ENCODE measurements at regions not wholly inside any gene's neighbourhood (a gene's known extent, or its start where the extent isn't known, plus 50 kb on each side); places are given as distances from the start of the nearest gene placed in this dataset.

DNA sequence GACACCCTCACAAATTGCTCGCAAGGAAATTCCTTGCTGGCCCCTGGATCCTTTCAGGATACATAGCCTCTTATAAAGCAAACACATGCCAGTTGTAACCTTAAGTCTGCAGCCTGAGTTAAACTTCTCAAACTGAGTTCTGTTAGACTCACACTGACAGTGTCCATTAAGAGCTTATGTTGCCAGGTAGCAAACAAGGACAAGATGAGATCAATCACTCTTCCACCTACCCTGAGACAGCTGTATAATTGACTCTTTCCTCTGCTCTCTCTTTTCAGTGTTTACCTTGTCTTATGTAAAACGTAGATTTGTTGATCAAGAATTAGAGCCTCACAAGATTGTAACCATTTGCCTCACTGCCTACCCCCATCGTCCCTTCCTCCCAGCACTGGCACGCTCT, 359.8 kb downstream of the EPM2A start:
- ATAC-seq, result no peak

GRCh38 chr6:145380186-145380585, 355.1 kb downstream of the EPM2A start:
- intact Hi-C loops (cut with DNase I), result no loop called here
- ATAC-seq, result no peak
- no peak for DNase-seq (ENCODE audit: low spot score)

More for the DNA sequence above, 359.8 kb downstream of the EPM2A start:
- intact Hi-C loops (cut with DNase I), result no loop called here
- DNase-seq (ENCODE audit: low spot score), result no peak

GRCh38 chr6:145381941-145382340, 353.4 kb downstream of the EPM2A start:
- DNase-seq (ENCODE audit: low spot score) (no peak), ATAC-seq (no peak)
- intact Hi-C loops (cut with DNase I), result no loop called here

GRCh38 chr6:145383428-145383827, 351.9 kb downstream of the EPM2A start:
- no peak for ATAC-seq
- intact Hi-C loops (cut with DNase I), result no loop called here
- DNase-seq (ENCODE audit: low spot score), result no peak

- intact Hi-C loops (cut with DNase I), result no loop called here
- no peak for ATAC-seq
- no peak for DNase-seq (ENCODE audit: low spot score)
Observed at GRCh38 chr6:145384503-145384902, 350.8 kb downstream of the EPM2A start.

DNA sequence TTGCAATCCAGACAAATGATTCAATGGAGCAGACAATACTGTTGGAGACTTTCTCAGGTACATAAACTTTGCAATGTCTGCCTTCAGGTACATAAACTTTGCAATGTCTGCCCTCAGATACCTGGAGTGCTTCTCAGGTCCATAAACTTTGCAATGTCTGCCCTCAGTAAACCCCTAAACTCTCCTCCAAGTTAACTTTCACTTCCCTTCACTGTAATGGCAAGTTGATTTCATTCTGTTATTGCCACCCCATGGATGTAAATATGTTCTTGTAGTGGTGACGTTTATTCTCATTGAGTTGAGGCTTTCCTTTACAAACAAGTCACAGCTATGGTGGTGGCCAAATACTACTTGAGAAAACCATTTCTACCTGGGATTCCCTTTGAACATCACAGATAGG, 338.8 kb downstream of the EPM2A start:
- DNase-seq (ENCODE audit: low spot score), result no peak

GRCh38 chr6:145400508-145400907, 334.8 kb downstream of the EPM2A start:
- ATAC-seq (no peak), DNase-seq (ENCODE audit: low spot score) (no peak)
- intact Hi-C loops (cut with DNase I), result no loop called here

More for the DNA sequence above, 338.8 kb downstream of the EPM2A start:
- intact Hi-C loops (cut with DNase I), result no loop called here
- no peak for ATAC-seq

GRCh38 chr6:145405006-145405551, 330.2 kb downstream of the EPM2A start:
- ATAC-seq, result no peak
- no peak for DNase-seq (ENCODE audit: low spot score)
- intact Hi-C loops (cut with DNase I), result no loop called here

- intact Hi-C loops (cut with DNase I), result no loop called here
- no peak for ATAC-seq
- no peak for DNase-seq (ENCODE audit: low spot score)
Observed at GRCh38 chr6:145406783-145407182, 328.5 kb downstream of the EPM2A start.

DNA sequence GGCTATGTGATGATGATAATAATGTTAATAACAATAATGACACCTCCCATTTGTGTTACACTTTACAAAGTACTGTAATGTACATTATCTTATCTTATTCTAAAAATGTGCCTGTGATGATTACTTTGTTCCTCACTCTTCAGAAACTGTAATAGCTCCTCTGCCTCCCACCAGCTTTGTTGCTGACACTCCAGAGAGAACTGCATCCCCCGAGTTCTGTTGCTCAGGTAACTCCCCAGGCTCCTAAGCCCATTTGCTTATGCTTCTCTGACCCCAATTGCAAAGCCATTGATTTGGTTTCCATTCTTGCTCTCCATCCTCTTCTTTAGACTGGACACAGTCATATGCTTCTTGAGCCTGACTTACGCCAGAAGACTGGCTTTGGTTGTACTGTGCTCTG, 319.7 kb downstream of the EPM2A start:
- no peak for ATAC-seq
- intact Hi-C loops (cut with DNase I), result no loop called here
- DNase-seq (ENCODE audit: low spot score), result no peak

- DNase-seq (ENCODE audit: low spot score) (no peak), ATAC-seq (no peak)
- intact Hi-C loops (cut with DNase I), result no loop called here
Observed at GRCh38 chr6:145420599-145420998, 314.7 kb downstream of the EPM2A start.

- intact Hi-C loops (cut with DNase I), result no loop called here
- ATAC-seq, result no peak
- no peak for DNase-seq (ENCODE audit: low spot score)
Observed at GRCh38 chr6:145423936-145424335, 311.4 kb downstream of the EPM2A start.

- intact Hi-C loops (cut with DNase I), result no loop called here
- no peak for ATAC-seq
Observed at GRCh38 chr6:145427232-145427631, 308.1 kb downstream of the EPM2A start.

DNA sequence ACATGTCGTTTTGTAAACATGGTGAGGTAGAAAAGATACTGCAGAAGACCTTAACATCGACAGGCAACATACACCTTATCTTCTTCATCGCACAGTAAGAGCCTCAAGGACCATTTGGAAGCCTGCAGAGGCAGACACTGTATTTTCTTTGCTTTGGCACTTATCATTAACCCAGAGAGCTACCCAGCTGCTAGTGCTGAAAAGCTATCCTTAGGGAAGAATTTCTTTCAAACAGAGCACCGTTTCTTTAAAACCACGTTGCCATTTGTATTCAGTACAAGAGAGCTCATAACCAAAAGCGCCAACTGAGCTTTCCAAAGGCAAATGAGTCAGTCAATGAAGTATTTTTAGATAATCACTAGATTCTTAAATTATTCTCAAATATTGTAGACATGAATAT, 306.6 kb downstream of the EPM2A start:
- no peak for DNase-seq (ENCODE audit: low spot score)
- no peak for ATAC-seq
- intact Hi-C loops (cut with DNase I), result no loop called here

More at GRCh38 chr6:145427232-145427631, 308.1 kb downstream of the EPM2A start:
- DNase-seq (ENCODE audit: low spot score), result no peak

- ATAC-seq, result no peak
- intact Hi-C loops (cut with DNase I), result no loop called here
- DNase-seq (ENCODE audit: low spot score), result no peak
Observed at GRCh38 chr6:145442110-145442509, 293.2 kb downstream of the EPM2A start.

DNA sequence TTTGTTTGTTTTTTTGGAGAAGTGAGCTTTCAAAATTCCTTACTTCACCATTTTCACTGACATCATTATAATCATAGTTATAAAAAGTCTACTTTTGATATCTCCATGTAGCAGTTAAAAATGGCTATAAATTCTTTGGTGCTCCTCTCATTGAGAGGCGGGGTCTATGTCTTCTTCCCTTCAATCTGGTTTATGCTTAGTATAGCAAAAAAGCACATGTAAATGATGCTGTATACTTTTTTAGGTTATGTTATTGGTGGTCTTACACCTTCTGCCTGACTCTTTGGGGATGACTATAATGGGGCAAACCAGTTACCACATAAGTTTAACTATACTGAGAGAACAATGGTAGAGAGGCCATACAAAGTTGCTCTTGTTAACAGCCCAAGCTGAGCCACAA, 289.6 kb downstream of the EPM2A start:
- no peak for ATAC-seq
- intact Hi-C loops (cut with DNase I), result no loop called here
- no peak for DNase-seq (ENCODE audit: low spot score)

GRCh38 chr6:145451029-145451428, 284.3 kb downstream of the EPM2A start:
- DNase-seq (ENCODE audit: low spot score) (no peak), ATAC-seq (no peak)
- intact Hi-C loops (cut with DNase I), result no loop called here

GRCh38 chr6:145453376-145453775, 281.9 kb downstream of the EPM2A start:
- ATAC-seq, result no peak
- intact Hi-C loops (cut with DNase I), result no loop called here
- DNase-seq (ENCODE audit: low spot score), result no peak

GRCh38 chr6:145454006-145454405, 281.3 kb downstream of the EPM2A start:
- ATAC-seq (no peak), DNase-seq (ENCODE audit: low spot score) (no peak)
- intact Hi-C loops (cut with DNase I), result no loop called here

DNA sequence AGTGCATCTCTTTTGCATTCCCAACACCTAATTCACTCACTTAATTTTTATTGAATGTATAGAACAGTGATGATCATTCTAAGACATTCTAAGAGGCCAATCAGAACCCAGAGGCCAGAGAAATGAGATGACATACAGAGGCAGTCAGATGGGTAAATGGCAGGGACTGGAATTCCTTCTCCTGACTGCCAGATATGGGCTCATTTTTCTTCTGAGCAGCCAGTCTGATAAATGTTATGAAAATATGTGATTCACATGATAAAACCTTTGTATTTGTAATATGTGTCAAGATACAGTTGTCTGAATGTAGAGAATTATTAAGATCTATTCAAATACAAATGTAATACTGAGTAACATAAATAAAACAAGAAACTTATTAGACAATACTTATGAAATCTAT, 277.8 kb downstream of the EPM2A start:
- DNase-seq (ENCODE audit: low spot score), result no peak
- ATAC-seq, result no peak
- intact Hi-C loops (cut with DNase I), result no loop called here

GRCh38 chr6:145468534-145468933, 266.8 kb downstream of the EPM2A start:
- intact Hi-C loops (cut with DNase I), result no loop called here
- no peak for DNase-seq (ENCODE audit: low spot score)
- ATAC-seq, result no peak

DNA sequence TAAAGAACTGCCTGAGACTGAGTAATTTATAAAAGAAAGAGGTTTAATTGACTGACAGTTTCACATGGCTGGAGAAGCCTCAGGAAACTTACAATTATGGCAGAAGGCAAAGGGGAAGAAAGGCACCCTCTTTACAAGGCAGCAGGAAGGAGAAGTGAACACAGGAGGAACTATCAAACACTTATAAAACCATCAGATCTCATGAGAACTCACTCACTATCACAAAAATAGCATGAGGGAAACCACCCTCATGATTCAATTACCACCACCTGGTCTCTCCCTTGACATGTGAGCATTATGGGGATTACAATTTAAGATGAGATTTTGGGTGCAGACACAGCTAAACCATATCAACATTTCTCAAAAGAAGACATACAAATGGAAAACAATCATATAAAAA, 266.3 kb downstream of the EPM2A start:
- intact Hi-C loops (cut with DNase I), result no loop called here
- ATAC-seq (no peak), DNase-seq (ENCODE audit: low spot score) (no peak)

Measured in sciatic nerve (tissue), 2 donors.